ENCODE measurements at regions not wholly inside any gene's neighbourhood (a gene's known extent, or its start where the extent isn't known, plus 50 kb on each side); places are given as distances from the start of the nearest gene placed in this dataset.

DNA sequence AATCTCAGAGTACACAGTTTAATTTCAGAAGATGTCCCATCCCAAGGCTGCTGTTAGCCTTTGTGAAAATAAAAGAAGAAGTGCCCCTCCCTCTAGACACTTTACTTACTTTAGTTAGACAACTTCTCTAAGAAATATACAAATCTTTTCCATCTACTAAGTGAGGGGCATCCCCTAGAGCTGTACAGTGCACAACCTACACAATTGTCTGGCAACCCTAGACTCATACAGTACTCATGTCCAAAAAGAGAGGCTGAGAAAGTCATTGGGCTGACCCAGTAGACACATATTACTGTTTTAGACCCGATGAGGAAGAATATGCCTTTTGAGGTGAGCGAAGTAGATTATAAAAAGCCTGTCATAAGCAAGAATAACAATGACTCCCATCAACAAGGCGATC, 297.6 kb downstream of the IDS start:
- no peaks in the 10 kb centered on the region for H3K9me3 ChIP-seq (ENCODE audit: control insufficient read depth, insufficient read depth, low read length)
- no peak overlapping the region for H3K4me2 ChIP-seq (ENCODE audit: low read length)
- TF ChIP-seq EZH2phosphoT487 (IDR thresholded peaks at IDR 0.05; ENCODE audit: borderline replicate concordance, low read length), result no peak
- TF ChIP-seq, protein P1, sequence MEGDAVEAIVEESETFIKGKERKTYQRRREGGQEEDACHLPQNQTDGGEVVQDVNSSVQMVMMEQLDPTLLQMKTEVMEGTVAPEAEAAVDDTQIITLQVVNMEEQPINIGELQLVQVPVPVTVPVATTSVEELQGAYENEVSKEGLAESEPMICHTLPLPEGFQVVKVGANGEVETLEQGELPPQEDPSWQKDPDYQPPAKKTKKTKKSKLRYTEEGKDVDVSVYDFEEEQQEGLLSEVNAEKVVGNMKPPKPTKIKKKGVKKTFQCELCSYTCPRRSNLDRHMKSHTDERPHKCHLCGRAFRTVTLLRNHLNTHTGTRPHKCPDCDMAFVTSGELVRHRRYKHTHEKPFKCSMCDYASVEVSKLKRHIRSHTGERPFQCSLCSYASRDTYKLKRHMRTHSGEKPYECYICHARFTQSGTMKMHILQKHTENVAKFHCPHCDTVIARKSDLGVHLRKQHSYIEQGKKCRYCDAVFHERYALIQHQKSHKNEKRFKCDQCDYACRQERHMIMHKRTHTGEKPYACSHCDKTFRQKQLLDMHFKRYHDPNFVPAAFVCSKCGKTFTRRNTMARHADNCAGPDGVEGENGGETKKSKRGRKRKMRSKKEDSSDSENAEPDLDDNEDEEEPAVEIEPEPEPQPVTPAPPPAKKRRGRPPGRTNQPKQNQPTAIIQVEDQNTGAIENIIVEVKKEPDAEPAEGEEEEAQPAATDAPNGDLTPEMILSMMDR (IDR thresholded peaks at IDR 0.05; ENCODE audit: low read depth, low read length, poor library complexity, severe bottlenecking), result no peak
- no peak overlapping the region for H3K27ac ChIP-seq (ENCODE audit: low read depth, low read length)
- H3K79me2 ChIP-seq (ENCODE audit: control insufficient read depth, low read length), result no peaks in the 10 kb centered on the region
- H3K4me1 ChIP-seq (ENCODE audit: control insufficient read depth, low read length), result no peaks in the 10 kb centered on the region
- no peak overlapping the region for H3K4me3 ChIP-seq (ENCODE audit: low read length)
- no peaks in the 10 kb centered on the region for H4K20me1 ChIP-seq (ENCODE audit: control insufficient read depth, insufficient read depth, low read depth, low read length)
- H3K36me3 ChIP-seq (ENCODE audit: control insufficient read depth, low read length), result no peaks in the 10 kb centered on the region
- H3K9me2 ChIP-seq (replicated peaks; ENCODE audit: control insufficient read depth, low read length), result no peaks in the 10 kb centered on the region
- no peaks in the 10 kb centered on the region for H3F3A ChIP-seq (ENCODE audit: control insufficient read depth, insufficient read depth)
- H3K27me3 ChIP-seq (ENCODE audit: control insufficient read depth, low read length), result no peaks in the 10 kb centered on the region

DNA sequence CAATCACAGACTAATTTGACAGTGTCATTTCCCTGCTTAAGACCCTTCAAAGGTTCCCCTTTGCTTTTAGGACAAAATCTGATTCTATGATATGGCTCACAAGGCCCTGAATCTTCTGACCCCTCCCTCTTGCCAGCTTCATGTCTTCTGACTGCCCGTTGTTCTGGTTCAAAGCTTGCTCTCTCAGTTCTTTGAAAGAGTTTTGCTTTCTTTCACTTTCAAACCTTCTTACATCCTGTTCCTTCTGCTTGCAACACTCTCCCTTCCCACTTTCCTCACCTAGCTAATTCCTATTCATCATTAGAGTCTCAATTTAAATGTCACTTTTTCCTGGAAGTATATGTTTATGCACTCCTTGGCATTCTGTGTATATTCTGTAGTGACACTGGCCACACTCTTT, 299.2 kb downstream of the IDS start:
- Histone ChIP-seq H3K27ac (ENCODE audit: low read depth, low read length) (no peak overlapping the region), H4K20me1 (ENCODE audit: control insufficient read depth, insufficient read depth, low read depth, low read length) (no peaks in the 10 kb centered on the region), H3K4me2 (ENCODE audit: low read length) (no peak overlapping the region), H3K79me2 (ENCODE audit: control insufficient read depth, low read length) (no peaks in the 10 kb centered on the region), H3K9me3 (ENCODE audit: control insufficient read depth, insufficient read depth, low read length) (no peaks in the 10 kb centered on the region), H3F3A (ENCODE audit: control insufficient read depth, insufficient read depth) (no peaks in the 10 kb centered on the region), H3K27me3 (ENCODE audit: control insufficient read depth, low read length) (no peaks in the 10 kb centered on the region), H3K9me2 (replicated peaks; ENCODE audit: control insufficient read depth, low read length) (no peaks in the 10 kb centered on the region), H3K4me3 (ENCODE audit: low read length) (no peak overlapping the region), H3K4me1 (ENCODE audit: control insufficient read depth, low read length) (no peaks in the 10 kb centered on the region), H3K36me3 (ENCODE audit: control insufficient read depth, low read length) (no peaks in the 10 kb centered on the region)
- TF ChIP-seq, protein P1 (IDR thresholded peaks at IDR 0.05; ENCODE audit: low read depth, low read length, poor library complexity, severe bottlenecking), result no peak
- no peak for TF ChIP-seq EZH2phosphoT487 (IDR thresholded peaks at IDR 0.05; ENCODE audit: borderline replicate concordance, low read length)

- H3K36me3 ChIP-seq (ENCODE audit: control insufficient read depth, low read length), result no peaks in the 10 kb centered on the region
- TF ChIP-seq EZH2phosphoT487 (IDR thresholded peaks at IDR 0.05; ENCODE audit: borderline replicate concordance, low read length), result no peak
- TF ChIP-seq, protein P1 (IDR thresholded peaks at IDR 0.05; ENCODE audit: low read depth, low read length, poor library complexity, severe bottlenecking), result no peak
- H3K9me3 ChIP-seq (ENCODE audit: control insufficient read depth, insufficient read depth, low read length), result no peaks in the 10 kb centered on the region
Measured at GRCh38 chrX:149205081-149205480, 300.0 kb downstream of the IDS start.

GRCh38 chrX:149199734-149200133, 305.4 kb downstream of the IDS start:
- Histone ChIP-seq H3K27me3 (ENCODE audit: control insufficient read depth, low read length) (no peaks in the 10 kb centered on the region), H3K79me2 (ENCODE audit: control insufficient read depth, low read length) (no peaks in the 10 kb centered on the region), H3K9me3 (ENCODE audit: control insufficient read depth, insufficient read depth, low read length) (no peaks in the 10 kb centered on the region), H3K9me2 (replicated peaks; ENCODE audit: control insufficient read depth, low read length) (no peaks in the 10 kb centered on the region), H3K4me3 (ENCODE audit: low read length) (no peak overlapping the region), H3K27ac (ENCODE audit: low read depth, low read length) (no peak overlapping the region), H3K4me2 (ENCODE audit: low read length) (no peak overlapping the region), H3F3A (ENCODE audit: control insufficient read depth, insufficient read depth) (no peaks in the 10 kb centered on the region), H3K36me3 (ENCODE audit: control insufficient read depth, low read length) (no peaks in the 10 kb centered on the region), H3K4me1 (ENCODE audit: control insufficient read depth, low read length) (no peaks in the 10 kb centered on the region), H4K20me1 (ENCODE audit: control insufficient read depth, insufficient read depth, low read depth, low read length) (no peaks in the 10 kb centered on the region)
- TF ChIP-seq EZH2phosphoT487 (IDR thresholded peaks at IDR 0.05; ENCODE audit: borderline replicate concordance, low read length), result no peak
- TF ChIP-seq, protein P1 (IDR thresholded peaks at IDR 0.05; ENCODE audit: low read depth, low read length, poor library complexity, severe bottlenecking), result no peak

More at GRCh38 chrX:149205081-149205480, 300.0 kb downstream of the IDS start:
- Histone ChIP-seq H3K27me3 (ENCODE audit: control insufficient read depth, low read length) (no peaks in the 10 kb centered on the region), H3K27ac (ENCODE audit: low read depth, low read length) (no peak overlapping the region), H3K4me1 (ENCODE audit: control insufficient read depth, low read length) (no peaks in the 10 kb centered on the region), H3F3A (ENCODE audit: control insufficient read depth, insufficient read depth) (no peaks in the 10 kb centered on the region), H3K4me3 (ENCODE audit: low read length) (no peak overlapping the region), H4K20me1 (ENCODE audit: control insufficient read depth, insufficient read depth, low read depth, low read length) (no peaks in the 10 kb centered on the region), H3K79me2 (ENCODE audit: control insufficient read depth, low read length) (no peaks in the 10 kb centered on the region), H3K9me2 (replicated peaks; ENCODE audit: control insufficient read depth, low read length) (no peaks in the 10 kb centered on the region), H3K4me2 (ENCODE audit: low read length) (no peak overlapping the region)

Data from DOHH2 (cell line).